GM12878 (cell line): ENCODE measurements at regions not wholly inside any gene's neighbourhood (a gene's known extent, or its start where the extent isn't known, plus 50 kb on each side); places are given as distances from the start of the nearest gene placed in this dataset.

ENCODE experiments used
- ATAC-seq: fragments of 200-7000 bp; cut with Tn5 transposase; 3 replicates; pipeline ENCODE4 v1.9.1; 2020; ENCODE audit warnings: mild to moderate bottlenecking, moderate library complexity
- BruUV-seq: library from RNA; stranded (reverse); fragments of 400-500 nt; replicated peaks from 2 replicates; lab custom pipeline; 2021; lab: Mats Ljungman, UMichigan
- CTCF ChIA-PET: fragments of 300-600 bp; sonication (Branson Sonifier 250); formaldehyde crosslinking; extraction: SDS; loops from one replicate; lab custom pipeline; 2021; ENCODE audit warnings: inconsistent platforms; lab: Yijun Ruan, JAX
- POLR2A ChIA-PET: fragments of 350-600 bp; formaldehyde crosslinking; extraction: SDS; loops from one replicate; lab custom pipeline; 2021; ENCODE audit warnings: inconsistent platforms; lab: Charles Lee
- RAD21 ChIA-PET: fragments of 300-600 bp; sonication (Branson Sonifier 250); formaldehyde crosslinking; loops from one replicate; lab custom pipeline; 2023; ENCODE audit warnings: antibody characterized with exemption; ENCODE audit not compliant: unreplicated experiment; lab: Charles Lee
- SMC1A ChIA-PET: fragments of 300-600 bp; sonication (Branson Sonifier 250); formaldehyde crosslinking; loops from one replicate; lab custom pipeline; 2023; ENCODE audit not compliant: unreplicated experiment, uncharacterized antibody; lab: Charles Lee
- DNase-seq: peaks from one replicate; pipeline ENCODE4 v3.0.0-alpha.2; 2011; ENCODE audit warnings: low read depth, low spot score
- FAIRE-seq: peaks from 3 replicates; lab custom pipeline; 2011; peaks lifted over from hg19 to GRCh38; lab: Jason Lieb, UNC
- H2AFZ ChIP-seq: 2 replicates; pipeline ENCODE4 v1.6.0; 2011; ENCODE audit warnings: low read depth, low read length, control low read depth; ENCODE audit not compliant: control insufficient read depth
- H3K27ac ChIP-seq: 2 replicates; pipeline ENCODE4 v1.5.1; 2011; ENCODE audit warnings: control low read depth; ENCODE audit not compliant: control insufficient read depth, insufficient read depth
- H3K27me3 ChIP-seq, 2 experiments: replicated peaks in 1 of 2; 2 replicates each; pipeline versions ENCODE4 v1.6.0 to v1.6.1; 2011; ENCODE audit warnings: low read length in 1 of 2; ENCODE audit not compliant: control insufficient read depth in 2 of 2, insufficient read depth in 2 of 2
- H3K36me3 ChIP-seq, 2 experiments: 2 replicates each; pipeline ENCODE4 v1.5.1; 2011; ENCODE audit warnings: low read length in 1 of 2; ENCODE audit not compliant: control insufficient read depth in 2 of 2, insufficient read depth in 2 of 2
- H3K4me1 ChIP-seq: 2 replicates; pipeline ENCODE4 v1.6.1; 2011; ENCODE audit warnings: mild to moderate bottlenecking, low read length, moderate library complexity, mixed read lengths; ENCODE audit not compliant: control insufficient read depth, insufficient read depth
- H3K4me2 ChIP-seq: 2 replicates; pipeline ENCODE4 v1.6.0; 2011; ENCODE audit warnings: control low read depth; ENCODE audit not compliant: control insufficient read depth, insufficient read depth
- H3K4me3 ChIP-seq: fragments of 200-600 bp; sonication (generic); 2 replicates; pipeline ENCODE4 v1.5.1; 2016
- H3K79me2 ChIP-seq: 2 replicates; pipeline ENCODE4 v1.6.0; 2011; ENCODE audit warnings: low read length; ENCODE audit not compliant: control insufficient read depth, insufficient read depth
- H3K9ac ChIP-seq: 2 replicates; pipeline ENCODE4 v1.8.0; 2011; ENCODE audit warnings: low read length, control low read depth, mixed read lengths; ENCODE audit not compliant: control insufficient read depth, insufficient read depth
- H3K9me3 ChIP-seq: replicated peaks from 3 replicates; pipeline ENCODE4 v1.5.1; 2011; ENCODE audit warnings: mild to moderate bottlenecking, low read length; ENCODE audit not compliant: control insufficient read depth, insufficient read depth
- H4K20me1 ChIP-seq: 2 replicates; pipeline ENCODE4 v1.6.0; 2011; ENCODE audit not compliant: control insufficient read depth, insufficient read depth
- BHLHE40 ChIP-seq, 2 experiments: fragments of 450-650 bp in 1 of 2; IDR thresholded peaks; 2 replicates each; pipeline ENCODE4 v1.6.1; 2011 to 2017; ENCODE audit warnings: low read depth in 2 of 2, borderline replicate concordance in 1 of 2, improper control_type of control experiment in 1 of 2, low read length in 1 of 2, mild to moderate bottlenecking in 1 of 2
- CTCF ChIP-seq, 3 experiments: IDR thresholded peaks in 2 of 3; conservative IDR thresholded peaks in 1 of 3; 2 replicates each; pipeline ENCODE4 v1.5.1; 2011; ENCODE audit warnings: low read depth in 3 of 3, low read length in 3 of 3, mild to moderate bottlenecking in 3 of 3, control low read depth in 2 of 3, moderate library complexity in 2 of 3, inconsistent platforms in 1 of 3, mixed read lengths in 1 of 3; ENCODE audit not compliant: control insufficient read depth in 2 of 3, insufficient read depth in 1 of 3; ENCODE audit errors: extremely low read depth in 1 of 3
- DPF2 ChIP-seq: fragments of 450-650 bp; IDR thresholded peaks from 2 replicates; pipeline ENCODE4 v1.6.1; 2017; ENCODE audit warnings: mild to moderate bottlenecking
- E2F4 ChIP-seq: IDR thresholded peaks from 2 replicates; pipeline ENCODE4 v1.6.1; 2012; ENCODE audit warnings: low read depth, low read length, improper control_type of control experiment
- E2F8 ChIP-seq: fragments of 450-650 bp; IDR thresholded peaks from 2 replicates; pipeline ENCODE4 v1.6.1; 2018; ENCODE audit warnings: mild to moderate bottlenecking, low read depth, moderate library complexity; ENCODE audit not compliant: partially characterized antibody
- GATAD2B ChIP-seq: fragments of 450-650 bp; conservative IDR thresholded peaks from 2 replicates; pipeline ENCODE4 v1.6.1; 2017; ENCODE audit warnings: low read depth, mild to moderate bottlenecking, moderate library complexity
- HDGF ChIP-seq: fragments of 450-650 bp; IDR thresholded peaks from 2 replicates; pipeline ENCODE4 v1.6.1; 2016; ENCODE audit warnings: antibody characterized with exemption
- MLLT1 ChIP-seq: fragments of 450-650 bp; IDR thresholded peaks from 2 replicates; pipeline ENCODE4 v1.6.1; 2016; ENCODE audit warnings: mild to moderate bottlenecking
- MTA2 ChIP-seq: fragments of 450-650 bp; IDR thresholded peaks from 2 replicates; pipeline ENCODE4 v1.6.1; 2016; ENCODE audit warnings: low read depth, mild to moderate bottlenecking, moderate library complexity
- MXI1 ChIP-seq: fragments of 150-350 bp; IDR thresholded peaks from 2 replicates; pipeline ENCODE4 v1.6.1; 2011; ENCODE audit warnings: low read depth, mild to moderate bottlenecking, inconsistent platforms, low read length, improper control_type of control experiment
- NRF1 ChIP-seq: conservative IDR thresholded peaks from 2 replicates; pipeline ENCODE4 v1.6.1; 2011; ENCODE audit warnings: mild to moderate bottlenecking, low read depth, low read length, improper control_type of control experiment
- RAD51 ChIP-seq: fragments of 450-650 bp; IDR thresholded peaks from 2 replicates; pipeline ENCODE4 v1.6.1; 2016; ENCODE audit warnings: moderate library complexity, mild to moderate bottlenecking, inconsistent platforms
- SRF ChIP-seq, 2 experiments: IDR thresholded peaks; 2 replicates each; pipeline ENCODE4 v1.6.1; 2011; ENCODE audit warnings: low read depth in 2 of 2, low read length in 2 of 2, mild to moderate bottlenecking in 1 of 2, moderate library complexity in 1 of 2
- STAT1 ChIP-seq: fragments of 450-650 bp; conservative IDR thresholded peaks from 2 replicates; pipeline ENCODE4 v1.6.1; 2014; ENCODE audit warnings: antibody characterized with exemption, mild to moderate bottlenecking
- TARDBP ChIP-seq: IDR thresholded peaks from 2 replicates; pipeline ENCODE4 v1.6.1; 2016; ENCODE audit warnings: borderline replicate concordance
- TCF7 ChIP-seq: IDR thresholded peaks from 2 replicates; pipeline ENCODE4 v1.6.1; 2014; ENCODE audit warnings: antibody characterized with exemption, borderline replicate concordance
- WGBS: methylation state at CpG from one replicate; pipeline ENCODE4 v1.1.6; 2016; ENCODE audit warnings: low lambda C conversion rate; ENCODE audit not compliant: insufficient replicate concordance, insufficient coverage; ENCODE audit errors: missing lambda C conversion rate; 5-methylcytosine and 5-hydroxymethylcytosine counted together
- in situ Hi-C: fragments of 300-500 bp; cut with MboI; formaldehyde crosslinking; loops from 9 replicates; pipeline ENCODE4 v1.14.3; 2018; ENCODE audit warnings: mixed read lengths
- intact Hi-C: fragments of 100-400 bp; cut with micrococcal nuclease; formaldehyde crosslinking; loops from one replicate; pipeline ENCODE4 v1.14.2; 2022; ENCODE audit not compliant: unreplicated experiment

GRCh38 chr6:81938014-81938856 is 185.8 kb upstream of the TENT5A start:
- Histone ChIP-seq H3K27me3 (no peaks in the 10 kb centered on the region), H3K4me1 (no peaks in the 10 kb centered on the region), H3K27ac (no peak overlapping the region), H2AFZ (no peak overlapping the region), H3K9me3 (no peaks in the 10 kb centered on the region), H3K4me3 (no peak overlapping the region), H3K9ac (no peak overlapping the region), H4K20me1 (no peaks in the 10 kb centered on the region), H3K79me2 (no peaks in the 10 kb centered on the region), H3K36me3 (no peaks in the 10 kb centered on the region), H3K4me2 (no peak overlapping the region)
- DNase-seq = peak; percentile 42
- RAD21 ChIA-PET = interaction anchor here (0.9 to 3.5 kb wide), 8 partner anchors 12 to 242 kb away, joined by 3 to 20 read pairs (median 6); partner anchors contain the start of gene TENT5A
- FAIRE-seq = no peak
- SMC1A ChIA-PET = interaction anchor here (0.6 to 5.6 kb wide), 24 partner anchors 8 to 1302 kb away, joined by 3 to 63 read pairs (median 4); no protein-coding TSS in a partner anchor
- POLR2A ChIA-PET = interaction anchor here (1.1 to 5.1 kb wide), 4 partner anchors 12 to 57 kb away, joined by 4 to 25 read pairs (median 10); no protein-coding TSS in a partner anchor
- WGBS = 11% methylated on average over 4 of the region's 4 CpGs
- in situ Hi-C loops (no loop called here), intact Hi-C loops (no loop called here)
- no TSS peak for BruUV-seq
- ATAC-seq = peak; percentile 90
- CTCF ChIA-PET = interaction anchor here (0.6 to 4.5 kb wide), 6 partner anchors 12 to 117 kb away, joined by 3 to 14 read pairs (median 4); no protein-coding TSS in a partner anchor
- no peak for TF ChIP-seq TARDBP
- TF ChIP-seq GATAD2B = no peak
- TF ChIP-seq HDGF = no peak
- peak; percentile 36 for TF ChIP-seq E2F8
- TF ChIP-seq CTCF (IDR thresholded peaks at IDR 0.05 in 2 of 3, conservative IDR thresholded peaks at IDR 0.05 in 1 of 3; ENCODE audit: control insufficient read depth in 2 of 3, extremely low read depth in 1 of 3, insufficient read depth in 1 of 3, low read depth in 3 of 3, low read length in 3 of 3) = no peak
- no peak for TF ChIP-seq TCF7
- no peak for TF ChIP-seq E2F4
- TF ChIP-seq MXI1 = no peak
- TF ChIP-seq MLLT1 = no peak
- TF ChIP-seq DPF2 = 0 out of 2 replicates have a peak, but pooled peaks have one; percentile 43
- TF ChIP-seq RAD51 = peak; percentile 90
- no peak for TF ChIP-seq STAT1
- peak in 1 of 2 experiments; percentile 60; a peak in 3 of 4 replicates for TF ChIP-seq BHLHE40 (IDR thresholded peaks at IDR 0.05; ENCODE audit: borderline replicate concordance in 1 of 2, low read depth in 2 of 2, low read length in 1 of 2)
- TF ChIP-seq SRF (IDR thresholded peaks at IDR 0.05; ENCODE audit: low read depth in 2 of 2, low read length in 2 of 2) = no peak
- no peak for TF ChIP-seq MTA2
- no peak for TF ChIP-seq NRF1
